CD4-positive, alpha-beta T cell treated with Interleukin-10 for 1 hour (primary cell): ENCODE measurements at regions not wholly inside any gene's neighbourhood (a gene's known extent, or its start where the extent isn't known, plus 50 kb on each side); places are given as distances from the start of the nearest gene placed in this dataset.
"Not testable (repeated sequence)": the region's sequence is repeated elsewhere in the genome, so short reads cannot be mapped to it uniquely, and the experiment has no call there.

Source experiments
- DNase-seq: peaks from one replicate; pipeline ENCODE4 v3.0.0-alpha.2; 2020

- no peak for DNase-seq
Observed at GRCh38 chr16:17571499-17572093, 100.8 kb upstream of the XYLT1 start.

- DNase-seq: no peak
Observed at GRCh38 chr16:17568239-17568638, 97.5 kb upstream of the XYLT1 start.

- DNase-seq: no peak
Observed at GRCh38 chr16:17567455-17567854, 96.7 kb upstream of the XYLT1 start.

GRCh38 chr16:17566656-17567450 lies 96.1 kb upstream of the XYLT1 start:
- DNase-seq: no peak

GRCh38 chr16:17566075-17566474 lies 95.3 kb upstream of the XYLT1 start:
- DNase-seq: no peak

GRCh38 chr16:17565605-17566004 lies 94.8 kb upstream of the XYLT1 start:
- DNase-seq: no peak

- DNase-seq: no peak
Observed at GRCh38 chr16:17564856-17565255, 94.1 kb upstream of the XYLT1 start.

GRCh38 chr16:17563323-17564091 lies 92.7 kb upstream of the XYLT1 start:
- DNase-seq: no peak

- no peak for DNase-seq
Observed at GRCh38 chr16:17561056-17561455, 90.3 kb upstream of the XYLT1 start.

- no peak for DNase-seq
Observed at GRCh38 chr16:17560548-17560947, 89.8 kb upstream of the XYLT1 start.

- no peak for DNase-seq
Observed at GRCh38 chr16:17559394-17559793, 88.6 kb upstream of the XYLT1 start.

- DNase-seq: no peak
Observed at GRCh38 chr16:17557949-17558348, 87.2 kb upstream of the XYLT1 start.

- DNase-seq: no peak
Observed at GRCh38 chr16:17557480-17557879, 86.7 kb upstream of the XYLT1 start.

GRCh38 chr16:17556276-17557052 lies 85.7 kb upstream of the XYLT1 start:
- peak; percentile 4 for DNase-seq

GRCh38 chr16:17555176-17555575 lies 84.4 kb upstream of the XYLT1 start:
- DNase-seq: no peak

GRCh38 chr16:17552351-17552750 lies 81.6 kb upstream of the XYLT1 start:
- DNase-seq: no peak

GRCh38 chr16:17551682-17552081 lies 80.9 kb upstream of the XYLT1 start:
- not testable (repeated sequence) for DNase-seq

GRCh38 chr16:17548825-17549224 lies 78.1 kb upstream of the XYLT1 start:
- no peak for DNase-seq

GRCh38 chr16:17544785-17545184 lies 74.0 kb upstream of the XYLT1 start:
- peak; percentile 9 for DNase-seq

- no peak for DNase-seq
Observed at GRCh38 chr16:17544304-17544703, 73.5 kb upstream of the XYLT1 start.

GRCh38 chr16:17543073-17543472 lies 72.3 kb upstream of the XYLT1 start:
- no peak for DNase-seq

GRCh38 chr16:17541324-17541723 lies 70.6 kb upstream of the XYLT1 start:
- no peak for DNase-seq

- DNase-seq: no peak
Observed at GRCh38 chr16:17538927-17539326, 68.2 kb upstream of the XYLT1 start.
